ENCODE measurements at regions not wholly inside any gene's neighbourhood (a gene's known extent, or its start where the extent isn't known, plus 50 kb on each side); places are given as distances from the start of the nearest gene placed in this dataset.

- no peak for DNase-seq
Measured at GRCh38 chr4:121519236-121519838, 138.5 kb upstream of the QRFPR start.

- DNase-seq = no peak
Measured at GRCh38 chr4:121517241-121517640, 136.4 kb upstream of the QRFPR start.

- no peak for DNase-seq
Measured at GRCh38 chr4:121514443-121514842, 133.6 kb upstream of the QRFPR start.

- DNase-seq = no peak
Measured at GRCh38 chr4:121510341-121510874, 129.6 kb upstream of the QRFPR start.

- DNase-seq = no peak
Measured at GRCh38 chr4:121485190-121485804, 104.5 kb upstream of the QRFPR start.

GRCh38 chr4:121484633-121485032 lies 103.8 kb upstream of the QRFPR start:
- no peak for DNase-seq

GRCh38 chr4:121479808-121480207 lies 99.0 kb upstream of the QRFPR start:
- DNase-seq = no peak

GRCh38 chr4:121477480-121477879 lies 96.7 kb upstream of the QRFPR start:
- no peak for DNase-seq

GRCh38 chr4:121477079-121477478 lies 96.3 kb upstream of the QRFPR start:
- DNase-seq = no peak

GRCh38 chr4:121472937-121473721 lies 92.3 kb upstream of the QRFPR start:
- DNase-seq = no peak

GRCh38 chr4:121464854-121465253 lies 84.0 kb upstream of the QRFPR start:
- no peak for DNase-seq

- DNase-seq = peak; percentile 9
Measured at GRCh38 chr4:121462660-121463261, 81.9 kb upstream of the QRFPR start.

GRCh38 chr4:121459026-121459425 lies 78.2 kb upstream of the QRFPR start:
- no peak for DNase-seq

GRCh38 chr4:121457278-121457875 lies 76.6 kb upstream of the QRFPR start:
- no peak for DNase-seq

- DNase-seq = no peak
Measured at GRCh38 chr4:121455285-121455684, 74.5 kb upstream of the QRFPR start.

GRCh38 chr4:121454251-121454979 lies 73.6 kb upstream of the QRFPR start:
- no peak for DNase-seq

- no peak for DNase-seq
Measured at GRCh38 chr4:121451310-121451709, 70.5 kb upstream of the QRFPR start.

GRCh38 chr4:121449416-121449815 lies 68.6 kb upstream of the QRFPR start:
- no peak for DNase-seq

- no peak for DNase-seq
Measured at GRCh38 chr4:121448231-121448630, 67.4 kb upstream of the QRFPR start.

GRCh38 chr4:121439669-121440068 lies 58.9 kb upstream of the QRFPR start:
- DNase-seq = no peak

Measured in KG1 (cell line).